ENCODE measurements at regions not wholly inside any gene's neighbourhood (a gene's known extent, or its start where the extent isn't known, plus 50 kb on each side); places are given as distances from the start of the nearest gene placed in this dataset.

DNA sequence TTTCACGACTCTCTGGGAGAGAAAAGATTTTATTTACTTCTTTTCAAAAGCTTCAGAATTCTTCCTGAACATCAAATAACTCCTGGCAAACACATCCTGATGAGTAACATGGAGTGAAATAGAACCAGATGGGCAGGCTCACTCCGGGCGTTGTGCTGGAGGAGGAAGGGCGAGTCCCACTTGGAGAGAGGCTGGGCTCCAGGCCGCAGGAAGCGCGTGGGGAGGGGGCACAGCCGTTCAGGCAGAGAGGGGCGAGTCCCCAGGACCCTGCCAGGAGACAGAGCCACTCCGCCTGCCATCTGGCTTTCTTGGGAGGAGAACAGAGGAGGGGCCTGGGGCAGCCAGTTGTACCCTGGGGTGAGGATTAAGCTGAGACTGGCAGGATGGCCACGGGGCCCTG is 265.9 kb upstream of the ZMIZ1 start:
- peak overlapping the region; percentile 20 to 55 (median 45) for H3K27ac ChIP-seq
- peaks cover 4 to 6% of the 10 kb centered on the region in 2 donors for H3K4me1 ChIP-seq
- ATAC-seq (peak; percentile 40 to 58), DNase-seq (peak in 1 of 2 donors; percentile 40)
- H3K4me3 ChIP-seq: no peak overlapping the region
- in situ Hi-C loops (cut with MboI; ENCODE audit: low sequenced_read_pairs in 4 of 4): no loop called here
- no peaks in the 10 kb centered on the region for H3K9me3 ChIP-seq
- no peaks in the 10 kb centered on the region for H3K36me3 ChIP-seq
- no peak for TF ChIP-seq POLR2A (IDR thresholded peaks at IDR 0.05)
- TF ChIP-seq, protein P1, sequence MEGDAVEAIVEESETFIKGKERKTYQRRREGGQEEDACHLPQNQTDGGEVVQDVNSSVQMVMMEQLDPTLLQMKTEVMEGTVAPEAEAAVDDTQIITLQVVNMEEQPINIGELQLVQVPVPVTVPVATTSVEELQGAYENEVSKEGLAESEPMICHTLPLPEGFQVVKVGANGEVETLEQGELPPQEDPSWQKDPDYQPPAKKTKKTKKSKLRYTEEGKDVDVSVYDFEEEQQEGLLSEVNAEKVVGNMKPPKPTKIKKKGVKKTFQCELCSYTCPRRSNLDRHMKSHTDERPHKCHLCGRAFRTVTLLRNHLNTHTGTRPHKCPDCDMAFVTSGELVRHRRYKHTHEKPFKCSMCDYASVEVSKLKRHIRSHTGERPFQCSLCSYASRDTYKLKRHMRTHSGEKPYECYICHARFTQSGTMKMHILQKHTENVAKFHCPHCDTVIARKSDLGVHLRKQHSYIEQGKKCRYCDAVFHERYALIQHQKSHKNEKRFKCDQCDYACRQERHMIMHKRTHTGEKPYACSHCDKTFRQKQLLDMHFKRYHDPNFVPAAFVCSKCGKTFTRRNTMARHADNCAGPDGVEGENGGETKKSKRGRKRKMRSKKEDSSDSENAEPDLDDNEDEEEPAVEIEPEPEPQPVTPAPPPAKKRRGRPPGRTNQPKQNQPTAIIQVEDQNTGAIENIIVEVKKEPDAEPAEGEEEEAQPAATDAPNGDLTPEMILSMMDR (IDR thresholded peaks at IDR 0.05 in 4 of 5, conservative IDR thresholded peaks at IDR 0.05 in 1 of 5): no peak
- no peaks in the 10 kb centered on the region for H3K27me3 ChIP-seq
- intact Hi-C loops (cut with DNase I; ENCODE audit: low total_unique reads): no loop called here

DNA sequence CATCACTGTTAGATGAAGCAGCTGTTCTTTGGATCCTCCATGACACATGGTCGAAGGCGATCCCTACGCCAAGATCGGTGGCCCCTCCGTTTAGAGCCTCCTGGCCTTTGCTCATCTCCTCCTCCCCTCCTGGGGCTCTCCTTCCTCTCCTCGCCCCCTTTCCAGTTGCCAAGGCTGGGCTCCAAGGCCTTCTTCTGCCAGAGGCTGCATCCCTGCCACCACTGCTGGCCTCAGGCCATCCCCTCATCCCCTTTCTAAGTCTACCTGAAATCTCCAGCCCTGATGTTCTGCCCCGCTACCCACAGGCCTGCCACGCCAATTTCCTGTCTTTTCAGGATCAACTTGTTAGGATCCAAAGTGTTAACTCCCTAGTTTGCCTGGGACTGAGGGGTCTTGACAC is 265.1 kb upstream of the ZMIZ1 start:
- in situ Hi-C loops (cut with MboI; ENCODE audit: low sequenced_read_pairs in 4 of 4): no loop called here
- TF ChIP-seq, protein P1 (IDR thresholded peaks at IDR 0.05 in 4 of 5, conservative IDR thresholded peaks at IDR 0.05 in 1 of 5): no peak
- no peak for TF ChIP-seq POLR2A (IDR thresholded peaks at IDR 0.05)
- Histone ChIP-seq H3K27me3 (no peaks in the 10 kb centered on the region), H3K36me3 (no peaks in the 10 kb centered on the region), H3K4me1 (peaks cover 4 to 6% of the 10 kb centered on the region in 2 donors), H3K27ac (peak overlapping the region in 2 of 4 donors; percentile 50 to 55), H3K9me3 (no peaks in the 10 kb centered on the region), H3K4me3 (no peak overlapping the region)
- ATAC-seq (no peak), DNase-seq (no peak)
- intact Hi-C loops (cut with DNase I; ENCODE audit: low total_unique reads): no loop called here

DNA sequence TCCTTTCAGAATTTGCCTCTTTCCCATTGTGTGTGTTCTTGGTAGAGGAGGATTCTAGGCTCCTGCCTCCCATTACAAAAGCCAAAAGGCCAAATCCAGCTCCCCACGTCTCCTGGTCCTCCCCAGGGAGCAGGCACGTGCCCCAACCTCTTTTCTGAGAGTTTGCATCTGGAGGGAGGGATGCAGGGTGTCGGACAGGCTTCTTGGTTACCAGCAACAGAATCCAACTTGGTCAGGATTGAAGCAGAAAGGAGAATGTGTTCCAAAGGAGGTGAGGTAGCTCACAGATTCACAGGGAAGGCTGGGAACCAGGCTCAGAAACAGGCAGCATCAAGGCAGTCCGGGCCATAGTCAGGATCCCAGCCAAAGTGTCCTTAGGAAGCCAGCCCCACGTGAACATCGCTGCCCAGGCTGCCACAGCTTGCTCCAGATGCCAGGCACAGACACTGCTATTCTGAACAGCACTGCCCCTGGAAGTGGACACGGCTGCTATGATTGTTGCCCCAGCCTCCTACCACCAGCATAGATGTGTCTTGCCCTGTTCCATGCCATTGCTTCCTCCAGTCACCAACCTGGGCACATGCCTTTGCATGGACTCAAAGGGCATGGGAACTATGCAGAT is 264.2 kb upstream of the ZMIZ1 start:
- DNase-seq: no peak
- Histone ChIP-seq H3K27ac (peak overlapping the region in 3 of 4 donors; percentile 2 to 40 (median 26)), H3K36me3 (no peaks in the 10 kb centered on the region), H3K4me3 (no peak overlapping the region), H3K4me1 (peaks cover 4 to 6% of the 10 kb centered on the region in 2 donors), H3K9me3 (no peaks in the 10 kb centered on the region), H3K27me3 (no peaks in the 10 kb centered on the region)
- intact Hi-C loops (cut with DNase I; ENCODE audit: low total_unique reads) (no loop called here), in situ Hi-C loops (cut with MboI; ENCODE audit: low sequenced_read_pairs in 4 of 4) (no loop called here)
- no peak for ATAC-seq
- TF ChIP-seq POLR2A (IDR thresholded peaks at IDR 0.05): no peak
- TF ChIP-seq, protein P1 (IDR thresholded peaks at IDR 0.05 in 4 of 5, conservative IDR thresholded peaks at IDR 0.05 in 1 of 5): no peak

DNA sequence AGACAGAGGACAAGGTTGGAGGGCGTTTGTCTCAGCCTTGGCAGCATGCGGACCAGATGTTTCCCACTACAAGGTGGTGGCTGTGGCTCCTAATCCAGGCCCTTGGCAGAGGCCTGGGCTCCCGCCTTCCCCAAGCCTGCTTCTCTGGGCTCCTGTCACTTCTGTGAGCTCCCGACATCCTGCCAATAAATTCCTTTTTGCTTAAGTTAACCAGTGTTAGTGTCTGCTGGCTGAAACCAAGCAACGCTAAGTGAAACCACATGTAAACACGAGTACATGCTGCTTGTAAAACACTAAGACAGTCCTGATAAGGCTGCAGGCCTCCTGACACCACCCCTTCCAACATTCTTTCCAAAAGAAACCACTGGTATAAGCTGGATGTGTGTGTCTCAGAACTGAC is 263.6 kb upstream of the ZMIZ1 start:
- no peak for TF ChIP-seq POLR2A (IDR thresholded peaks at IDR 0.05)
- TF ChIP-seq, protein P1 (IDR thresholded peaks at IDR 0.05 in 4 of 5, conservative IDR thresholded peaks at IDR 0.05 in 1 of 5): no peak
- intact Hi-C loops (cut with DNase I; ENCODE audit: low total_unique reads): no loop called here
- H3K9me3 ChIP-seq: no peaks in the 10 kb centered on the region
- H3K27me3 ChIP-seq: no peaks in the 10 kb centered on the region
- in situ Hi-C loops (cut with MboI; ENCODE audit: low sequenced_read_pairs in 4 of 4): no loop called here
- DNase-seq: peak in 1 of 2 donors; percentile 46
- peak; percentile 57 to 68 for ATAC-seq
- H3K27ac ChIP-seq: peak overlapping the region in 3 of 4 donors; percentile 2 to 40 (median 26)
- H3K4me3 ChIP-seq: no peak overlapping the region
- no peaks in the 10 kb centered on the region for H3K36me3 ChIP-seq
- peaks cover 4 to 6% of the 10 kb centered on the region in 2 donors for H3K4me1 ChIP-seq

All from gastrocnemius medialis (tissue), 4 donors.